MM.1S (cell line): ENCODE measurements at regions not wholly inside any gene's neighbourhood (a gene's known extent, or its start where the extent isn't known, plus 50 kb on each side); places are given as distances from the start of the nearest gene placed in this dataset.

ENCODE experiments used
- DNase-seq: peaks from one replicate; pipeline ENCODE4 v3.0.0-alpha.2; 2015
- H2AFZ ChIP-seq: fragments of 300-600 bp; sonication (generic); 2 replicates; pipeline ENCODE4 v1.6.0; 2016; ENCODE audit warnings: antibody characterized with exemption, low read length
- H3F3A ChIP-seq: fragments of 300-600 bp; sonication (generic); 2 replicates; pipeline ENCODE4 v1.6.1; 2016; ENCODE audit warnings: mild to moderate bottlenecking, antibody characterized with exemption, low read length, moderate library complexity, mixed read lengths; ENCODE audit not compliant: insufficient read depth
- H3K27ac ChIP-seq: fragments of 300-600 bp; sonication (generic); 2 replicates; pipeline ENCODE4 v1.5.1; 2016; ENCODE audit warnings: mild to moderate bottlenecking, low read length
- H3K27me3 ChIP-seq: fragments of 300-600 bp; sonication (generic); replicated peaks from 2 replicates; pipeline ENCODE4 v1.6.0; 2016; ENCODE audit warnings: low read length; ENCODE audit not compliant: insufficient read depth
- H3K36me3 ChIP-seq: fragments of 300-600 bp; sonication (generic); replicated peaks from 2 replicates; pipeline ENCODE4 v1.6.1; 2016; ENCODE audit warnings: mild to moderate bottlenecking, low read length, mixed read lengths; ENCODE audit not compliant: insufficient read depth
- H3K4me1 ChIP-seq: fragments of 300-600 bp; sonication (generic); 2 replicates; pipeline ENCODE4 v1.6.1; 2016; ENCODE audit warnings: low read length, mixed read lengths
- H3K4me2 ChIP-seq: fragments of 300-600 bp; sonication (generic); 2 replicates; pipeline ENCODE4 v1.6.0; 2016; ENCODE audit warnings: low read depth, low read length
- H3K4me3 ChIP-seq: fragments of 300-600 bp; sonication (generic); 2 replicates; pipeline ENCODE4 v1.5.1; 2016; ENCODE audit warnings: low read length, mixed read lengths
- H3K79me2 ChIP-seq: fragments of 300-600 bp; sonication (generic); 2 replicates; pipeline ENCODE4 v1.6.1; 2016; ENCODE audit warnings: mixed run types, low read length, mixed read lengths
- H3K9ac ChIP-seq: fragments of 300-600 bp; sonication (generic); 2 replicates; pipeline ENCODE4 v1.6.1; 2016; ENCODE audit warnings: low read length, mixed read lengths
- H3K9me2 ChIP-seq: fragments of 300-600 bp; sonication (generic); replicated peaks from 2 replicates; pipeline ENCODE4 v1.6.1; 2016; ENCODE audit warnings: mild to moderate bottlenecking, low read length, mixed read lengths; ENCODE audit not compliant: insufficient read depth
- H3K9me3 ChIP-seq: fragments of 300-600 bp; sonication (generic); replicated peaks from 2 replicates; pipeline ENCODE4 v1.6.1; 2016; ENCODE audit warnings: mild to moderate bottlenecking, low read length, mixed read lengths; ENCODE audit not compliant: insufficient read depth
- H4K20me1 ChIP-seq: fragments of 300-600 bp; sonication (generic); 2 replicates; pipeline ENCODE4 v1.6.1; 2016; ENCODE audit warnings: mild to moderate bottlenecking, low read length, moderate library complexity, mixed read lengths; ENCODE audit not compliant: insufficient read depth
- CTCF ChIP-seq: fragments of 300-600 bp; sonication (generic); IDR thresholded peaks from 2 replicates; pipeline ENCODE4 v1.5.1; 2016; ENCODE audit warnings: antibody characterized with exemption, low read length, mixed read lengths
- EZH2 ChIP-seq: fragments of 300-600 bp; sonication (generic); optimal IDR thresholded peaks from 2 replicates; pipeline ENCODE3; 2017; ENCODE audit warnings: low read depth, mild to moderate bottlenecking, antibody characterized with exemption, low read length, mixed read lengths
- EZH2phosphoT487 ChIP-seq: fragments of 300-600 bp; sonication (generic); IDR thresholded peaks from 2 replicates; pipeline ENCODE4 v1.6.1; 2018; ENCODE audit warnings: antibody characterized with exemption, low read length

GRCh38 chr12:4822572-4822971 lies 87.1 kb upstream of the KCNA1 start:
- Histone ChIP-seq H2AFZ (no peak overlapping the region), H3K4me3 (no peak overlapping the region), H3K36me3 (no peaks in the 10 kb centered on the region), H3K27ac (no peak overlapping the region), H3K9me3 (no peaks in the 10 kb centered on the region), H3K9ac (no peak overlapping the region), H3K4me1 (peaks cover 13% of the 10 kb centered on the region), H3K79me2 (no peaks in the 10 kb centered on the region), H3F3A (no peaks in the 10 kb centered on the region), H4K20me1 (no peaks in the 10 kb centered on the region), H3K27me3 (no peaks in the 10 kb centered on the region), H3K4me2 (no peak overlapping the region), H3K9me2 (no peaks in the 10 kb centered on the region)
- no peak for DNase-seq
- TF ChIP-seq CTCF (no peak), EZH2phosphoT487 (no peak), EZH2 (no peak)

GRCh38 chr12:4824380-4824779 lies 85.3 kb upstream of the KCNA1 start:
- H3K27ac ChIP-seq: no peak overlapping the region
- H3K9me2 ChIP-seq: no peaks in the 10 kb centered on the region
- H3K4me3 ChIP-seq: no peak overlapping the region
- no peaks in the 10 kb centered on the region for H3K9me3 ChIP-seq
- no peaks in the 10 kb centered on the region for H3K36me3 ChIP-seq
- no peaks in the 10 kb centered on the region for H4K20me1 ChIP-seq
- H2AFZ ChIP-seq: no peak overlapping the region
- no peaks in the 10 kb centered on the region for H3K79me2 ChIP-seq
- TF ChIP-seq CTCF (no peak), EZH2 (no peak), EZH2phosphoT487 (no peak)
- H3K4me2 ChIP-seq: no peak overlapping the region
- no peak overlapping the region for H3K9ac ChIP-seq
- no peaks in the 10 kb centered on the region for H3K27me3 ChIP-seq
- DNase-seq: no peak
- no peaks in the 10 kb centered on the region for H3F3A ChIP-seq
- H3K4me1 ChIP-seq: peaks cover 18% of the 10 kb centered on the region

GRCh38 chr12:4825011-4825858 lies 84.5 kb upstream of the KCNA1 start:
- Histone ChIP-seq H3F3A (no peaks in the 10 kb centered on the region), H2AFZ (no peak overlapping the region), H3K9me3 (no peaks in the 10 kb centered on the region), H3K4me1 (peaks cover 27% of the 10 kb centered on the region), H3K9me2 (no peaks in the 10 kb centered on the region), H3K79me2 (no peaks in the 10 kb centered on the region), H3K27me3 (no peaks in the 10 kb centered on the region), H3K27ac (no peak overlapping the region), H4K20me1 (no peaks in the 10 kb centered on the region), H3K4me2 (peak overlapping the region; percentile 7; the same call in 1 of the 2 replicates), H3K9ac (no peak overlapping the region), H3K4me3 (no peak overlapping the region), H3K36me3 (no peaks in the 10 kb centered on the region)
- peak; percentile 37 for DNase-seq
- TF ChIP-seq EZH2 (no peak), CTCF (no peak), EZH2phosphoT487 (no peak)
